ENCODE measurements at regions not wholly inside any gene's neighbourhood (a gene's known extent, or its start where the extent isn't known, plus 50 kb on each side); places are given as distances from the start of the nearest gene placed in this dataset.

DNA sequence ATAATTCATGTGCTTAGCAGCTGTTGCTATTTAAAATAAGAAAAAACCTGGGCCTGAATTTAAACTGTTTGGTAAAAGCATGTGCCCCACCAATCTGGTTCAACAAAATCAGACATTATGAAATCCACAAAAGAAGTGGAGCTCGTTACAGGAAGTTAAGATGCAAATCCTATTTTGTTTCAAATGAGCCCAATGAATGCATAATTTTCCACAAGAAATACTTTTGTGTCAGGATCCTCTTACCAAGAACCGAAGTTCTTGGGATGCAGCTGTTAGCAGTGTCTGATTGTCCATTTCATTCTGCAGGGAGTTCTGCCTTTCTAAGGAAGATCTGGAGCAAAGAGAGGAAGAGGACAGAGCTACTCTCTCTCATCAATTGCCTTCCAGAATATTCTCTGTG is 105.7 kb upstream of the RBBP6 start:
- no peak for TF ChIP-seq NFRKB (IDR thresholded peaks at IDR 0.05)
- TF ChIP-seq SP1 (IDR thresholded peaks at IDR 0.05) = no peak
- TF ChIP-seq FOXA1 (IDR thresholded peaks at IDR 0.05) = no peak
- TF ChIP-seq BHLHE40 (IDR thresholded peaks at IDR 0.05; ENCODE audit: borderline replicate concordance) = no peak
